Peyer's patch (tissue), 4 donors: ENCODE measurements at regions not wholly inside any gene's neighbourhood (a gene's known extent, or its start where the extent isn't known, plus 50 kb on each side); places are given as distances from the start of the nearest gene placed in this dataset.
"Not testable (repeated sequence)": the region's sequence is repeated elsewhere in the genome, so short reads cannot be mapped to it uniquely, and the experiment has no call there.

ENCODE experiments used
- DNase-seq, 3 donors: peaks; one replicate each; pipeline ENCODE4 v3.0.0-alpha.2; 2017 to 2019
- H3K27ac ChIP-seq, 4 donors: fragments of 200-600 bp; sonication (generic); one replicate each; pipeline ENCODE4 v1.5.1; 2016 to 2019
- H3K27me3 ChIP-seq, 2 donors: fragments of 200-600 bp; sonication (generic); one replicate each; pipeline ENCODE4 v1.5.1; 2019
- H3K36me3 ChIP-seq, 3 donors: fragments of 200-600 bp; sonication (generic); one replicate each; pipeline ENCODE4 v1.5.1; 2016 to 2019
- H3K4me1 ChIP-seq, 4 donors: fragments of 200-600 bp; sonication (generic); one replicate each; pipeline ENCODE4 v1.5.1; 2016 to 2019
- H3K4me3 ChIP-seq, 4 donors: fragments of 200-600 bp; sonication (generic); 1 replicate in 3 of 4; 2 replicates in 1 of 4; pipeline ENCODE4 v1.5.1; 2016 to 2019; ENCODE audit warnings: mild to moderate bottlenecking in 1 of 4
- H3K9me3 ChIP-seq, 4 donors: fragments of 200-600 bp; sonication (generic); one replicate each; pipeline ENCODE4 v1.5.1; 2016 to 2019; ENCODE audit warnings: mild to moderate bottlenecking in 1 of 4
- POLR2A ChIP-seq, 2 donors: fragments of 450-650 bp; IDR thresholded peaks; one replicate each; pipeline ENCODE4 v1.5.1; 2017; ENCODE audit warnings: antibody characterized with exemption in 2 of 2, mild to moderate bottlenecking in 2 of 2, moderate library complexity in 2 of 2
- TF ChIP-seq, protein P1 (sequence below), 6 experiments: fragments of 450-650 bp in 4 of 6; fragments of 200-600 bp in 2 of 6; sonication (generic) in 1 of 6; IDR thresholded peaks; one replicate each; pipeline ENCODE4 v1.5.1; 2017 to 2019; ENCODE audit warnings: antibody characterized with exemption in 6 of 6, mild to moderate bottlenecking in 3 of 6, moderate library complexity in 1 of 6

DNA sequence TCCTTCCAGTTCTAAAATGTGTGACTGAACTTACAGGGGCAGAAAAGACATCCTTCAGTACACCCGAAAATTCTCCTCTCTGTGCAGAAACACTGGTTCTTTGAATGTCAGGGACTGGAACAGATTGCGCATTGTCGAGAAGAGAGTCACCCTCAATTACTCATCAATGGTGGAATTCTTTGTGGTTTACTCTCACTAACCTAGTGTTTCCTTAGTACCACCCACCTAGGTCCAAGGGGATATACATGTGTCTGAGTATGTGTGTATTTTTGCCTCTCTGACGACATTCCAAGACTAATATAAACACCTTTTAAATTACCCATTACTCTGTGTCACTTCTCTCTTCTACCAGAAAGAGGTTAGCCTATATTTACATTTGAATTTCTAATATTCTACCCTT lies 660.8 kb downstream of the TLE1 start:
- H3K4me1 ChIP-seq: no peaks in the 10 kb centered on the region

DNA sequence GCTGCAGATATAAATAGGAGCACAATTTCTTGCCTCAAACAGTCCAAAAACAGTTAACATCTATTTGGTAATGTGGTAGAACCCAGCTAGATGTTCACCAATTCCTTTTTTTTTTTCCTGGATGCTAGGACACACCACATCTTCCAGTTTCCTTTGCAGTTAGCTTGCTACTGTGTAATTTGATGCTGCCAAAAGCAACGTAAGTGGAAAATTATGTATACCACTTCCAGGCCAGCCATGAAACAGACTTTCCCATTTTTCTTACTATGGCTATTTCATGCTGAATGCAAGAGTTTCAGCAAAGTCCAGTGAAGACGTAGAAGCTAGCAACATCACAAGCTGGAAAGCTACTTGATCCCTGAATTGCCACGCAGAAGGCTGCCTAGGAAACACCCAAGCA lies 667.2 kb downstream of the TLE1 start:
- H3K36me3 ChIP-seq: no peaks in the 10 kb centered on the region
- no peak overlapping the region for H3K4me3 ChIP-seq
- H3K4me1 ChIP-seq: no peaks in the 10 kb centered on the region
- no peak for TF ChIP-seq POLR2A (IDR thresholded peaks at IDR 0.05)
- TF ChIP-seq, protein P1, sequence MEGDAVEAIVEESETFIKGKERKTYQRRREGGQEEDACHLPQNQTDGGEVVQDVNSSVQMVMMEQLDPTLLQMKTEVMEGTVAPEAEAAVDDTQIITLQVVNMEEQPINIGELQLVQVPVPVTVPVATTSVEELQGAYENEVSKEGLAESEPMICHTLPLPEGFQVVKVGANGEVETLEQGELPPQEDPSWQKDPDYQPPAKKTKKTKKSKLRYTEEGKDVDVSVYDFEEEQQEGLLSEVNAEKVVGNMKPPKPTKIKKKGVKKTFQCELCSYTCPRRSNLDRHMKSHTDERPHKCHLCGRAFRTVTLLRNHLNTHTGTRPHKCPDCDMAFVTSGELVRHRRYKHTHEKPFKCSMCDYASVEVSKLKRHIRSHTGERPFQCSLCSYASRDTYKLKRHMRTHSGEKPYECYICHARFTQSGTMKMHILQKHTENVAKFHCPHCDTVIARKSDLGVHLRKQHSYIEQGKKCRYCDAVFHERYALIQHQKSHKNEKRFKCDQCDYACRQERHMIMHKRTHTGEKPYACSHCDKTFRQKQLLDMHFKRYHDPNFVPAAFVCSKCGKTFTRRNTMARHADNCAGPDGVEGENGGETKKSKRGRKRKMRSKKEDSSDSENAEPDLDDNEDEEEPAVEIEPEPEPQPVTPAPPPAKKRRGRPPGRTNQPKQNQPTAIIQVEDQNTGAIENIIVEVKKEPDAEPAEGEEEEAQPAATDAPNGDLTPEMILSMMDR (IDR thresholded peaks at IDR 0.05): no peak
- H3K27me3 ChIP-seq: no peaks in the 10 kb centered on the region
- DNase-seq: no peak
- no peak overlapping the region for H3K27ac ChIP-seq
- H3K9me3 ChIP-seq: no peaks in the 10 kb centered on the region

More for the DNA sequence above, 660.8 kb downstream of the TLE1 start:
- no peak for DNase-seq
- no peak for TF ChIP-seq POLR2A (IDR thresholded peaks at IDR 0.05)
- TF ChIP-seq, protein P1 (IDR thresholded peaks at IDR 0.05): no peak
- Histone ChIP-seq H3K36me3 (no peaks in the 10 kb centered on the region), H3K27me3 (no peaks in the 10 kb centered on the region), H3K4me3 (no peak overlapping the region), H3K27ac (no peak overlapping the region), H3K9me3 (no peaks in the 10 kb centered on the region)

GRCh38 chr9:81014945-81015344 lies 674.4 kb downstream of the TLE1 start:
- not testable (repeated sequence) for H3K4me1 ChIP-seq, H3K36me3 ChIP-seq, H3K9me3 ChIP-seq, H3K27me3 ChIP-seq, H3K4me3 ChIP-seq, H3K27ac ChIP-seq, DNase-seq

DNA sequence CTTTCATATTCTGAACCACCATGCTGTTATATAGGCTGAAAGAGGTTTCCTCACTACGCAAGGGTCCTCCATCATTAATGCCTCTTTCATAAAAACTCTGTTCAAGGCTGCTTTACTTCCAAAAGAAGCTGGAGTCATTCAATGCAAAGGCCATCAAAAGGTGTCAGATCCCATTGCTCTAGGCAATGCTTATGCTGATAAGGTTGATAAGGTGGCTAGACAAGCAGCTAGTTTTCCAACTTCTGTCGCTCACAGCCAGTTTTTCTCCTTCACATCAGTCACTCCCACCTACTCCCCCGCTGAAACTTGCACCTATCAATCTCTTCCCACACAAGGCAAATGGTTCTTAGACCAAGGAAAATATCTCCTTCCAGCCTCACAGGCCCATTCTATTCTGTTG lies 676.2 kb downstream of the TLE1 start:
- H3K9me3 ChIP-seq, H3K36me3 ChIP-seq, H3K4me3 ChIP-seq, H3K27me3 ChIP-seq, H3K4me1 ChIP-seq, DNase-seq, H3K27ac ChIP-seq: not testable (repeated sequence)

GRCh38 chr9:81002906-81003305 lies 686.4 kb downstream of the TLE1 start:
- no peak overlapping the region for H3K27ac ChIP-seq

DNA sequence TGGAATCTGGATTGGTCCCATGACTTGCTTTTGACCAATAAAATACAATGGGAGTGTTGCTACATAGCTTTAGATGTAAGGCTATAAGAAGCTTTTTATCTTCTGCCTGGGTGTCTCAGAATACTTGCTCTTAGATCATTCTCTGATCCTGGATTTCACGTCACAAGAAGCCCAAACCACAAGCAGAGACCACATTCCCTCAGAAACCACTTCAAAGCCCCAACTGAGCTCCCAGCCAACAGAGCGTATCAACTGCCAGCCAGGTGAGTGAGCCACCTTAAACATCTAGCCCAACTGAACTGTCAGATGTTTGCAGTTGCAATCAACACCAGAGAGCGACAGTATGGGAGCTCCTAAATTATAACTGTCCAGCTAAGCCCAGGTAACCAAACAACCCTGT lies 687.1 kb downstream of the TLE1 start:
- DNase-seq: no peak
- Histone ChIP-seq H3K27ac (no peak overlapping the region), H3K9me3 (peaks cover 0 to 5% (median 0%) of the 10 kb centered on the region in 4 donors), H3K4me1 (no peaks in the 10 kb centered on the region), H3K27me3 (no peaks in the 10 kb centered on the region), H3K36me3 (no peaks in the 10 kb centered on the region), H3K4me3 (no peak overlapping the region)
- no peak for TF ChIP-seq POLR2A (IDR thresholded peaks at IDR 0.05)
- TF ChIP-seq, protein P1 (IDR thresholded peaks at IDR 0.05): no peak

More at GRCh38 chr9:81002906-81003305, 686.4 kb downstream of the TLE1 start:
- Histone ChIP-seq H3K9me3 (peaks cover 0 to 5% (median 0%) of the 10 kb centered on the region in 4 donors), H3K27me3 (no peaks in the 10 kb centered on the region), H3K4me3 (no peak overlapping the region), H3K36me3 (no peaks in the 10 kb centered on the region), H3K4me1 (no peaks in the 10 kb centered on the region)
- TF ChIP-seq POLR2A (IDR thresholded peaks at IDR 0.05): no peak
- TF ChIP-seq, protein P1 (IDR thresholded peaks at IDR 0.05): no peak
- no peak for DNase-seq

DNA sequence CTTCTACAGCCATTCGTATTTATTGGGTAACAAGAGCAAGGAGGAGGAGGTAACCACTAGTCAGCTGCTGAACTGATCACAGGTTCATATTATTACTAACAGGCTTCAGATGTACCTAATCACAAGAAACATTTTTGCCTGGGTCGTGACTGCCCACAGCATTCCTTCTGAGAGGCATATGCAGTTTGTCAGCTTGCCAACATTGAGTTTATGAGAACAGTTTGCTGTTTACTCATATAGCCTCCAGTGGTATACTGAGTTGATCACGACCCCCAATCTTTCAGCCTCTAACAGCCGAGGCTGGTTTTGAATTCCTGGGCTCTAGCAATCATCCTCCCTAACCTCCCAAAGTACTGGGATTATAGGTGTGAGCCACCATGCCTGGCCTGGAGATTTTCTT lies 693.6 kb downstream of the TLE1 start:
- no peak overlapping the region for H3K27ac ChIP-seq
- H3K4me3 ChIP-seq: no peak overlapping the region
- no peaks in the 10 kb centered on the region for H3K36me3 ChIP-seq
- TF ChIP-seq, protein P1 (IDR thresholded peaks at IDR 0.05): no peak
- DNase-seq: no peak
- H3K9me3 ChIP-seq: peaks cover 0 to 3% (median 0%) of the 10 kb centered on the region in 4 donors
- no peaks in the 10 kb centered on the region for H3K27me3 ChIP-seq
- H3K4me1 ChIP-seq: no peaks in the 10 kb centered on the region
